IPS-15b (cell line): ENCODE measurements at regions not wholly inside any gene's neighbourhood (a gene's known extent, or its start where the extent isn't known, plus 50 kb on each side); places are given as distances from the start of the nearest gene placed in this dataset.

Experiments
- H3K27me3 ChIP-seq: one replicate; pipeline ENCODE4 v1.6.1; 2013; ENCODE audit warnings: low read length; ENCODE audit not compliant: control insufficient read depth, insufficient read depth
- H3K36me3 ChIP-seq: one replicate; pipeline ENCODE4 v1.6.1; 2013; ENCODE audit warnings: low read length; ENCODE audit not compliant: control insufficient read depth, insufficient read depth
- H3K4me1 ChIP-seq: one replicate; pipeline ENCODE4 v1.6.1; 2013; ENCODE audit warnings: mild to moderate bottlenecking, low read length; ENCODE audit not compliant: control insufficient read depth, insufficient read depth
- H3K4me3 ChIP-seq: one replicate; pipeline ENCODE4 v1.5.1; 2013; ENCODE audit warnings: low read depth, low read length
- H3K9ac ChIP-seq: one replicate; pipeline ENCODE4 v1.6.1; 2013; ENCODE audit warnings: low read depth, mild to moderate bottlenecking, low read length
- H3K9me3 ChIP-seq: one replicate; pipeline ENCODE4 v1.6.1; 2013; ENCODE audit warnings: mild to moderate bottlenecking, low read length; ENCODE audit not compliant: control insufficient read depth, insufficient read depth

DNA sequence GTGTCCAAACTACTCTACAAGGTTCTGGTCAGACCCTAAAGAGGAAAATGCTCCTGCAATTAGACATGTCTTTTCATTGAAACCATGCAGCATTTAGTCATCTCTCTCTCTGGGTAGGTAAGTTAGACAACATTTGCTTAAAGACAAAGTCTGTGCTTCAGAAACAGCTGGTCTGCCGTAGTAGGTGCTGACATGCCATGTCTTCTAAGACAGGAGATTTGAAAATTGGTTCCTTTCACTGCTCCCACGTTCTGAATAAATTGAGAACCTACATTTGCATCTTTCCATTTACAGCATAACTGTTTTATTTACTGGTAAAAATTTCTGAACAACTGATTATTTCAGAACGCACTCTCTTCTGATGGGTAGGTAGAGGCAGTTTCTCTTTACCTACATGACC lies 494.0 kb downstream of the EFNB2 start:
- H3K9ac ChIP-seq, result no peak overlapping the region
- H3K4me1 ChIP-seq, result no peaks in the 10 kb centered on the region
- H3K4me3 ChIP-seq, result no peak overlapping the region
- no peaks in the 10 kb centered on the region for H3K36me3 ChIP-seq
- H3K9me3 ChIP-seq, result no peaks in the 10 kb centered on the region
- no peaks in the 10 kb centered on the region for H3K27me3 ChIP-seq

DNA sequence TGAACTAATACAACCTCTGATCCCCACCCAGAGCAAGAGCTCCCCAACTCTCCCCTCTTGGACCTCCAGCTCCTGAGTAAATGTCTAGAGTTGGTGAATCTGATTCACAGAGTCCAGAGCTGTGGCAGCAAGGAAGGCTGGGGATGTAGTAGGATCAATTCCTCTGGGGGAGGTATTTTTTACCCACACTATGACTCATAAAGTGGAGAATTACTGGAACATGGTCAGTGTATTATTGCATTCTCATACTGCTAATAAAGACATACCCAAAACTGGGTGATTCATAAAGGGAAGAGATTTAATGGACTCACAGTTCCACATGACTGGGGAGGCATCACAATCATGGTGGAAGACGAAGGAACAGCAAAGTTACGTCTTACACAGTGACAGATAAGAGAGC lies 496.7 kb downstream of the EFNB2 start:
- Histone ChIP-seq H3K4me3 (no peak overlapping the region), H3K9me3 (no peaks in the 10 kb centered on the region), H3K36me3 (no peaks in the 10 kb centered on the region), H3K27me3 (no peaks in the 10 kb centered on the region), H3K9ac (no peak overlapping the region), H3K4me1 (no peaks in the 10 kb centered on the region)

DNA sequence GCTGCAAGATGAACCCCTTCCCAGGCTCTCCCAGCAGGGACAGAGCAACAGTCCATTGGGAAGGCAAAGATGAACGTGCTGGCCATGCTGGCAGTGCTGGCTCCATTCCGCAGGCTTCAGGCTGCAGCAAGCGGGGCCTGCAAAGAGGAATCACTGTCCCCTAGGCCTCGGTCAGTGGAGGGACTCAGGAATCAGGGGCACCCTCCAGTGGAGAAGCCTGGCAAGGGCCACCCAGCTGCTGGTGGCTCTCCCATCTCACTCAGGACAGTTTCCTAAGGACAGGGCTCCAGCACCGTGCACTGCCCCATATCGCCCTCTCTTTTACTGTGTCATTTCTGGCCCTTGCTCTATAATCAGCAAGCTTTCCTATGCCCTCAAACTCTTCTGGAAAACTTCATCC lies 498.6 kb downstream of the EFNB2 start:
- Histone ChIP-seq H3K36me3 (no peaks in the 10 kb centered on the region), H3K27me3 (no peaks in the 10 kb centered on the region), H3K9ac (no peak overlapping the region), H3K4me3 (no peak overlapping the region), H3K4me1 (no peaks in the 10 kb centered on the region), H3K9me3 (no peaks in the 10 kb centered on the region)

DNA sequence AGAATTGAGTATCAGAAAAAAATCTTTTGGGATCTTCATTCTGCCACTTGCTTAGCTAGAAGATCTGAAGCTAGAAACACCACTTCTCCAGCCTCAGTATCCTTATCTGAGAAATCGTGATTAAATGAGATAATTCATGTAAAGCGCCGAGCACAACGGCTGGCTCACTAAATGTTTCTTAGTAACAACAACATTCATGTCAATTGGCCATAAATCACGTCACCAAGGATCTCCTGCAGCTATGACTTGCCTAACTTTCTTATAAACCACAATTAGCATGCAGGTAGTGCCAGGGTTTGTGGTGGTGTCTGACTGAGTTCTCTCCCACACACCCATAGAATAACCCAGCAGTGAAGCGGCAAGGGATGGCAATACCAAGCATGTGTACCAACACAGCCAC lies 501.3 kb downstream of the EFNB2 start:
- Histone ChIP-seq H3K4me3 (no peak overlapping the region), H3K36me3 (no peaks in the 10 kb centered on the region), H3K27me3 (no peaks in the 10 kb centered on the region), H3K9ac (no peak overlapping the region), H3K4me1 (no peaks in the 10 kb centered on the region), H3K9me3 (no peaks in the 10 kb centered on the region)

DNA sequence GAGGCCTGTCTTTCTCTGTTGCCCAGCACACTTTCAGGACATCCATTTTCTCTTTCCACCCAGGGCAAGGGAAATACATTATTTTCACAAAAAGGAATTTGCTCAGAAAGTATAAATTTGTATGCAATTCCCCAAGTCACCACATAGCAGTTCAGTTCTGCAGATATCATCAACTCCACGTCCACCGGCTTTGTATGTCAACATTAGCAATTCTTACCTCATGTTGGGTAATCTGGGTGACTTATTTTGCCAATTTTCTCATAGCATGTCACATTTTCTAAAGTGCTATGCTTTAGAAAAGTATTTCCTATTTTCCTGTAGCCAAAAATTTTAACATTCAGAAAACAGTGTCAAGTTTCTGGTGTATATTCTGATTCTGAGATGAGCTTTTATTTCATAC lies 501.8 kb downstream of the EFNB2 start:
- no peaks in the 10 kb centered on the region for H3K36me3 ChIP-seq
- H3K9ac ChIP-seq, result no peak overlapping the region
- no peak overlapping the region for H3K4me3 ChIP-seq
- no peaks in the 10 kb centered on the region for H3K27me3 ChIP-seq
- H3K9me3 ChIP-seq, result no peaks in the 10 kb centered on the region
- H3K4me1 ChIP-seq, result no peaks in the 10 kb centered on the region

DNA sequence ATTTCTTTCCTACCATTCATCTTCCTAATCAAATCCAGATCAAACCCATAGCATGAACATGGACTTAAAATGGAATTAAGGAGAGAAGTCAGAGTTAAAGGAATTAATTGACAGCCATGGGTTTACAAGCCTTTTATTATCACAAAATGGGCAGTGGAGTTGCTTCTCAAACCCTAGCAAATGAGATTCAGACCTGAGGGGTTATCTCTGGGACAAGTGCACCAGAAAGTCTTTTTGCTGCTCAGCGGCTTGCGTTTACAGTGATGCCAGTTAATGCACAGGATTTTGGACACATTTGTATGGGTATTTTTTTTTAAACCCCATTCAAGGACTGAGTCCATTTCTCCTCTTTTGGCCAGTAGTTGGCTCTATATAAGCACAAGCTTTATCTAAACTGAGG lies 503.0 kb downstream of the EFNB2 start:
- no peak overlapping the region for H3K9ac ChIP-seq
- H3K9me3 ChIP-seq, result no peaks in the 10 kb centered on the region
- no peaks in the 10 kb centered on the region for H3K4me1 ChIP-seq
- no peak overlapping the region for H3K4me3 ChIP-seq
- no peaks in the 10 kb centered on the region for H3K27me3 ChIP-seq
- no peaks in the 10 kb centered on the region for H3K36me3 ChIP-seq

DNA sequence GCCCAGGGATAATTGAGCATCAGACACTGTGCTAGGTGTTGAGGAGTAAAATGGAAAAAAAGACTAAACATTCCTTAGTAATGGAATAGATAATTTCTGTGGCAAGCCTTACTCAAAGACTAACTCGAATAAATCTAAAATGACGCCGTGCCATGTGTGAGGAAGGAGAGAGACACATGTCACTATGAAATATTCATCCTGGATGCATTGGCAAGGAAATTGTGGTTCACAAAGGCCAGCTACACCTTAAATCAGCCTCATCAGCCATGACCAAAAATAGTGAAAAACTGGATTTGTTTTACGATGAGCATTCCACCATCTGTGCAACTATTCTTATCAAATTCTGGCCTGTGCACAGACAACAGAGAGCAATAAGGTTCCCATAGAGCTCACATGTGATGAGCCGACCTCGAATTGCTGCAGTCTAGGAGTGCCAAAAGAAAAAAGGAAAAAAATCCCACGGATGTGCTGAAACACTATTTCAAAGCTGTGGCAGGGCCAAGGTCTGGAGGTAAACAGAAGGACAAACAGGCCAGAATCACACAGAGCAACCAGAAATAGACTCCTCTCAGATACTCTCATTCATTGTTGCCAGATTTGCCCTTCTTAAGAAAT lies 505.7 kb downstream of the EFNB2 start:
- Histone ChIP-seq H3K4me3 (no peak overlapping the region), H3K4me1 (no peaks in the 10 kb centered on the region), H3K9ac (no peak overlapping the region), H3K27me3 (no peaks in the 10 kb centered on the region), H3K9me3 (no peaks in the 10 kb centered on the region), H3K36me3 (no peaks in the 10 kb centered on the region)

DNA sequence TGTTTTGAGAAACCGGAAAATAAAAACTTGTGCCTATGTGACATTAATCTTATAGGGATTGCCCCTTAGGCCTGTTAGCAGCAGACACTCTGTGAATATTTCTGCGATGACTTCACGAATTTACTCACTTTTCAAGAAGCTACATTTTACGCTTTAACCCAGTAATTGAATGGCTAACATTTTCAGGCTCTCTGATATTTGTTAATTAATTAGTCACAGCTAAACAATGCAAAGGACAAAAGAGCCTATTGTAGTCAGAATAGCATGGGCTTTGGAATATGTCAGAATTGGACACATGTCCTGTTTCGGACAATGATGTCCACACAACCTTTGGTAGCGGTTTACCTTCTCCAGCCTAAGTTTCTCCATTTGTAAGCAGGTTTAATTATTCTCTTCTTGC lies 506.6 kb downstream of the EFNB2 start:
- H3K4me3 ChIP-seq, result no peak overlapping the region
- no peaks in the 10 kb centered on the region for H3K9me3 ChIP-seq
- H3K27me3 ChIP-seq, result no peaks in the 10 kb centered on the region
- H3K4me1 ChIP-seq, result no peaks in the 10 kb centered on the region
- H3K9ac ChIP-seq, result no peak overlapping the region
- H3K36me3 ChIP-seq, result no peaks in the 10 kb centered on the region

DNA sequence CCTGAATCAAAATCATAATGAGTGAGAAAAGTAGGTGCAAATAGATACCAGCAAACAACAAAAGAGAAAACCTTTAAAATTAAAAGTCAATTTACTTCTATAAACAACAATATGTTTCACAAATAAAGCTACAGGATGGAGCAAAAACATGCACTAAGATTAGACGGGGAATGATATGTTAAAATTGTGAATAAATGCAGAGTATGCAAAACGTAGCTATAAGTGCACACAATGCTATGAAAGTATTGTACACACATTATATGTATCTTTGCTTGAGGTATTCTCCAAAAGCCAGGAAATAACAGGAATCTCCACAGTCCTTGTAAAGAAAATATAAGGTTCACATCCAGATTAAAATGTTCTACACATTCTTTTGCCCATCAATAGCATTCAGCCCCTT lies 523.9 kb downstream of the EFNB2 start:
- Histone ChIP-seq H3K9ac (no peak overlapping the region), H3K36me3 (no peaks in the 10 kb centered on the region), H3K4me3 (no peak overlapping the region), H3K9me3 (no peaks in the 10 kb centered on the region), H3K4me1 (no peaks in the 10 kb centered on the region), H3K27me3 (no peaks in the 10 kb centered on the region)

DNA sequence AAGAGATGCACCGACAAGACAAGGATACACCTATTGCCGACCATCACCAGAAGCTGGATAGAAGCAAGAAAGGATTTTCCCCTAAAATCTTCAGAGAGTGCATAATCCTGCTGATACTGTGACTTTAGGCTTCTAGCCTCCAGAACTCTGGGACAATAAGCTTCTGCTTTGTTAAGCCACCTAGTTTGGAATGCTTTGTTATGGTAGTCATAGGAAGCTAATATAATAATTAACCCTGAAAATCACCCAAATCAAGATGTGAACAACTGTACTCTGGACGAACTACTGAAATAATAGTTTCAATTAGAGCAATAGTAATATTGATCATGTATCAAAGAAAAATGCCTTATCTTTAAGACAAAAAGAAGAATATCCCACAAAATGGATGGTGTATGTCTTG lies 524.6 kb downstream of the EFNB2 start:
- Histone ChIP-seq H3K9ac (no peak overlapping the region), H3K4me1 (no peaks in the 10 kb centered on the region), H3K9me3 (no peaks in the 10 kb centered on the region), H3K36me3 (no peaks in the 10 kb centered on the region), H3K4me3 (no peak overlapping the region), H3K27me3 (no peaks in the 10 kb centered on the region)

DNA sequence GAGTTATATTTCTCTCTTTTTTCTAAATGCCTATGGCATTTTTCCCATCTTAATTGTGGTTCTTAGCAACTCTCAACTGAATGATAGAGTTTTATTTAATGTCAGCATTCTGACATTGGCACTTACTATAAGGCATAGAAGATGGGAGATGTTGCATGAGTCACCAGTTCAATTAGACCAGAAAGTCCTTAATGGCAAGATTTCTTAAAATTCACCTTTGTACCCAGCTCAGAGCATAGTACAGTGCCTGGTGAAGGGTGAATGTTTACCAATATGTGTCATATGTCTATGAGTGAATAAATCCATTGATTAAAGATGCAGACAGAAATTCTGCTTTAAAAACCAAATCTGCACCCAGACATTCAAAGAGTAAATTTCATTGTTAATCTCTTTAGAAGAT lies 526.9 kb downstream of the EFNB2 start:
- no peak overlapping the region for H3K4me3 ChIP-seq
- H3K36me3 ChIP-seq, result no peaks in the 10 kb centered on the region
- H3K27me3 ChIP-seq, result no peaks in the 10 kb centered on the region
- H3K9ac ChIP-seq, result no peak overlapping the region
- no peaks in the 10 kb centered on the region for H3K9me3 ChIP-seq
- H3K4me1 ChIP-seq, result no peaks in the 10 kb centered on the region

DNA sequence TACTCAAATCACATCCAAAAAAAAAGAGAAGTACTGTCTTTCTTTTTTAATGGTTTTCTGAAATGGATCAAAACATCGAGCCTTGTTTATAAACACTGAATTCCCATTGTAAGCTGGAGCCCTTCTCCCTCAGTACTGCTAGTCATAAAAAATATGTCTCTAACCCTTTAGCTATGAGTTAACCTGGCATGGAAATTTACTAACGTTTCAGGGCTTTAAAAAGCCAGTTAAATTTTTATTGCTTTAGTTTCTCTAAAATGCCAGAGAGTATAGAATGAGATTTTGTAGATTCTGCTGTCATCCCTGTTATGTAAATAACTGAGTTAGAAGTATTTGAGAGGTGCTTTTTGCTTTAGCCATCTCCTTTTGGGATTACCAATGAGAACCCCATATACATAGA lies 528.3 kb downstream of the EFNB2 start:
- Histone ChIP-seq H3K9ac (no peak overlapping the region), H3K4me1 (no peaks in the 10 kb centered on the region), H3K9me3 (no peaks in the 10 kb centered on the region), H3K36me3 (no peaks in the 10 kb centered on the region), H3K27me3 (no peaks in the 10 kb centered on the region), H3K4me3 (no peak overlapping the region)

DNA sequence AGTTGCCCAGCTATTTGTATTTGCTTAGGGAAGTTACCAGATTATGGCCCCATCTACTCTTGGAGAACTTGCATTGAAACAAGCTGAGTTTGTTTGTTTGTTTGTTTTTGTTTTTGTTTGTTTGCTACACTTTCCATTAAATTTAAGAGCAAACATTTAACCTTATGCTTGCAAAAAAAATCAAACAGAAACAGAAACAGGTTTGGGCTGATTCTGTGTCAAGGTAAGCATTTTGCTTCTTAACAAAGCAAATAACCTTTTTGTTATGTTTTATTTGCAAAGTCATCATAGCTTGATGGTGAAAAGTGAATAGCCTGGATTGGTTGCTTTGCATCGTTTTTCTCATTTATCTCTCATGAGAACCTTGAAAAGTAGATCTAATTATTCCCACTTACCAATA lies 531.8 kb downstream of the EFNB2 start:
- H3K27me3 ChIP-seq, result no peaks in the 10 kb centered on the region
- no peak overlapping the region for H3K9ac ChIP-seq
- H3K36me3 ChIP-seq, result no peaks in the 10 kb centered on the region
- no peaks in the 10 kb centered on the region for H3K9me3 ChIP-seq
- no peak overlapping the region for H3K4me3 ChIP-seq
- no peaks in the 10 kb centered on the region for H3K4me1 ChIP-seq
